PC-9 (cell line): ENCODE measurements at regions not wholly inside any gene's neighbourhood (a gene's known extent, or its start where the extent isn't known, plus 50 kb on each side); places are given as distances from the start of the nearest gene placed in this dataset.

ENCODE experiments used
- BruUV-seq: library from RNA; stranded (reverse); fragments of 400-500 nt; replicated peaks from 2 replicates; lab custom pipeline; 2021; lab: Mats Ljungman, UMichigan
- CTCF ChIA-PET: fragments of 300-600 bp; sonication (Branson Sonifier 250); formaldehyde crosslinking; loops from one replicate; lab custom pipeline; 2022; ENCODE audit warnings: antibody characterized with exemption; lab: Charles Lee
- POLR2A ChIA-PET: fragments of 300-600 bp; sonication (Branson Sonifier 250); formaldehyde crosslinking; loops from one replicate; lab custom pipeline; 2022; ENCODE audit warnings: antibody characterized with exemption; ENCODE audit not compliant: unreplicated experiment; lab: Charles Lee
- DNase-seq, 2 experiments: peaks; one replicate each; pipeline versions ENCODE4 v3.0.0 to v3.0.0-alpha.2; 2015 to 2022; ENCODE audit warnings: mixed read lengths in 1 of 2
- H2AFZ ChIP-seq: fragments of 200-600 bp; sonication (generic); 2 replicates; pipeline ENCODE4 v1.8.1; 2017; ENCODE audit warnings: antibody characterized with exemption
- H3F3A ChIP-seq: fragments of 200-600 bp; sonication (generic); 2 replicates; pipeline ENCODE4 v1.8.1; 2017; ENCODE audit warnings: antibody characterized with exemption, mild to moderate bottlenecking, low read depth; ENCODE audit not compliant: insufficient read depth
- H3K27ac ChIP-seq: fragments of 200-600 bp; sonication (generic); 2 replicates; pipeline ENCODE4 v1.6.1; 2016; ENCODE audit warnings: mixed run types
- H3K27me3 ChIP-seq: fragments of 200-600 bp; sonication (generic); 2 replicates; pipeline ENCODE4 v1.6.1; 2016; ENCODE audit warnings: low read depth, mixed run types; ENCODE audit not compliant: insufficient read depth
- H3K36me3 ChIP-seq: fragments of 200-600 bp; sonication (generic); 2 replicates; pipeline ENCODE4 v1.6.1; 2016; ENCODE audit warnings: low read depth, mixed run types
- H3K4me1 ChIP-seq: fragments of 200-600 bp; sonication (generic); replicated peaks from 2 replicates; pipeline ENCODE4 v1.6.1; 2016; ENCODE audit warnings: mixed run types; ENCODE audit not compliant: insufficient read depth
- H3K4me2 ChIP-seq: fragments of 200-600 bp; sonication (generic); 2 replicates; pipeline ENCODE4 v1.6.1; 2017; ENCODE audit warnings: mixed run types
- H3K4me3 ChIP-seq: fragments of 200-600 bp; sonication (generic); 2 replicates; pipeline ENCODE4 v1.6.1; 2016; ENCODE audit warnings: mixed run types
- H3K79me2 ChIP-seq: fragments of 200-600 bp; sonication (generic); 2 replicates; pipeline ENCODE4 v1.6.1; 2017; ENCODE audit warnings: low read depth, mixed run types
- H3K9me2 ChIP-seq: fragments of 200-600 bp; sonication (generic); 2 replicates; pipeline ENCODE4 v1.8.1; 2017; ENCODE audit warnings: mild to moderate bottlenecking; ENCODE audit not compliant: insufficient read depth
- H3K9me3 ChIP-seq: fragments of 200-600 bp; sonication (generic); 2 replicates; pipeline ENCODE4 v1.8.1; 2016; ENCODE audit warnings: low read depth; ENCODE audit not compliant: insufficient read depth
- H4K20me1 ChIP-seq: fragments of 200-600 bp; sonication (generic); 2 replicates; pipeline ENCODE4 v1.8.1; 2017; ENCODE audit not compliant: insufficient read depth
- EZH2 ChIP-seq: fragments of 200-600 bp; sonication (generic); IDR thresholded peaks from 2 replicates; pipeline ENCODE4 v1.8.0; 2017; ENCODE audit warnings: antibody characterized with exemption, low read depth
- intact Hi-C: fragments of 100-400 bp; cut with micrococcal nuclease; formaldehyde crosslinking; loops from one replicate; pipeline ENCODE4 v1.10.0; 2022; ENCODE audit not compliant: unreplicated experiment
- TF ChIP-seq, protein P1 (sequence below): fragments of 200-600 bp; sonication (generic); conservative IDR thresholded peaks from 2 replicates; pipeline ENCODE4 v1.6.1; 2017; ENCODE audit warnings: mixed run types, antibody characterized with exemption, mild to moderate bottlenecking, moderate library complexity

DNA sequence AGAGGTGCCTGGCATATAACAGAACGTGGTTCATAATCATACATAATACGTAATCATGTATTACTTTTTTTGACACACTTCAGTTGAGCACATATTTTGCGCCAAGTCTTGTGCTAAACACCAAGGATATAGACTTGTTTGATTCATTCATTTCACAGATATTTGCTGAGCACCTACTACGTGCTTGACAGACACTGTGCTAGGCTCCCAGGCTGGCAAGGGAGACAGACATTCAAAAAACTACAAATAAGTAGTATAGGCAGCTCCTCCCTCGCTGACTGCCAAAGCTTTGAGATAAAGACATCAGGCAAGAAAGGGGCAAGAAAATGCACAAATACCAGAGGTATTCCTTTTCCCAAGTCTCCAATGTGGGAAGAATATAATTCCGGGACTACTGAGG, 122.5 kb upstream of the CPEB4 start:
- H3K4me3 ChIP-seq, result no peak overlapping the region
- H3K79me2 ChIP-seq, result no peaks in the 10 kb centered on the region
- no peaks in the 10 kb centered on the region for H3K27me3 ChIP-seq
- no peaks in the 10 kb centered on the region for H3K9me3 ChIP-seq
- intact Hi-C loops, result loop anchor here (1.0 to 10.0 kb wide), 7 partner anchors 15 to 471 kb away; no protein-coding TSS in a partner anchor
- peak overlapping the region; percentile 39; the same call in 1 of the 2 replicates for H3K4me2 ChIP-seq
- no peaks in the 10 kb centered on the region for H3K9me2 ChIP-seq
- no peaks in the 10 kb centered on the region for H4K20me1 ChIP-seq
- peaks cover 46% of the 10 kb centered on the region for H3K4me1 ChIP-seq
- ChIA-PET POLR2A (no interaction called here), CTCF (no interaction called here)
- H3F3A ChIP-seq, result peaks cover 36% of the 10 kb centered on the region
- H3K27ac ChIP-seq, result peak overlapping the region; percentile 91
- BruUV-seq, result no TSS peak
- DNase-seq, result no peak
- H3K36me3 ChIP-seq, result no peaks in the 10 kb centered on the region
- no peak for TF ChIP-seq EZH2
- TF ChIP-seq, protein P1, sequence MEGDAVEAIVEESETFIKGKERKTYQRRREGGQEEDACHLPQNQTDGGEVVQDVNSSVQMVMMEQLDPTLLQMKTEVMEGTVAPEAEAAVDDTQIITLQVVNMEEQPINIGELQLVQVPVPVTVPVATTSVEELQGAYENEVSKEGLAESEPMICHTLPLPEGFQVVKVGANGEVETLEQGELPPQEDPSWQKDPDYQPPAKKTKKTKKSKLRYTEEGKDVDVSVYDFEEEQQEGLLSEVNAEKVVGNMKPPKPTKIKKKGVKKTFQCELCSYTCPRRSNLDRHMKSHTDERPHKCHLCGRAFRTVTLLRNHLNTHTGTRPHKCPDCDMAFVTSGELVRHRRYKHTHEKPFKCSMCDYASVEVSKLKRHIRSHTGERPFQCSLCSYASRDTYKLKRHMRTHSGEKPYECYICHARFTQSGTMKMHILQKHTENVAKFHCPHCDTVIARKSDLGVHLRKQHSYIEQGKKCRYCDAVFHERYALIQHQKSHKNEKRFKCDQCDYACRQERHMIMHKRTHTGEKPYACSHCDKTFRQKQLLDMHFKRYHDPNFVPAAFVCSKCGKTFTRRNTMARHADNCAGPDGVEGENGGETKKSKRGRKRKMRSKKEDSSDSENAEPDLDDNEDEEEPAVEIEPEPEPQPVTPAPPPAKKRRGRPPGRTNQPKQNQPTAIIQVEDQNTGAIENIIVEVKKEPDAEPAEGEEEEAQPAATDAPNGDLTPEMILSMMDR, result no peak
- H2AFZ ChIP-seq, result no peak overlapping the region

DNA sequence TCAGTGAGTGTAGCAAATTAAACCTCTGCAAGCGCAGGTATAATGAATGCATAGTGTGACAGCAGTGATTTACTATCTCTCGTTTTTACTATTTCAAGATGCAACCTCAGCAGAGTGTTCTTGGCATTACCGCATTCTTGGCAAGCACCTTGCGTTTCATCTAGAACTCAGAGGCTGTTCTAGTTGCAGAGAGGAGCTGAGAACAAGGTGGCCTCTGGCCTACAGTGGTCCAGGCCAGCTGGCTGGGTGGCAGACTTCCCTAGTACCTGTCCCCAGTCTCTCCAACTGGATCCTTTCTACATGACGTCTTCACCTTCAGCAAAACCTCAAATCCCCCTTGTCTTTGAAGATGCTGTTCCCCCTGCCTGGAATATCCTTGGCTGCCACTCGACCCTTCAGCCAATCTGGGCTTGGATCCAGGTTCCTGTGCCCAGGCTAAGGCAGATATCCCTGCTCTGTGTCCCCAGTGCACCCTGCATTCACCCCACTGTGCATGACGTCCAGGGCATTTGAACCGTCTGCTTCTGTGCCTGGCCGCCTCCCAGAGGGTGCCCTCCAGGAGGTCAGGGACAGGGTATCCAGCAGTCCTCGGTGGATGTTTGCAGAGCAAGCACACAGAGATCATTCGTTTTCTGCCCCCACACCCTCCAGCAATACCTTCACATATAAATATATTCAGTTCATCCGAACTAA, 120.4 kb upstream of the CPEB4 start:
- ChIA-PET CTCF (no interaction called here), POLR2A (no interaction called here)
- no peaks in the 10 kb centered on the region for H3K79me2 ChIP-seq
- H3K27me3 ChIP-seq, result no peaks in the 10 kb centered on the region
- no peaks in the 10 kb centered on the region for H3K36me3 ChIP-seq
- H3K4me2 ChIP-seq, result no peak overlapping the region
- H3K9me2 ChIP-seq, result no peaks in the 10 kb centered on the region
- BruUV-seq, result no TSS peak
- H4K20me1 ChIP-seq, result no peaks in the 10 kb centered on the region
- peaks cover 38% of the 10 kb centered on the region for H3K4me1 ChIP-seq
- intact Hi-C loops, result loop anchor here (2.0 to 10.0 kb wide), 2 partner anchors 13 to 473 kb away; no protein-coding TSS in a partner anchor
- H3F3A ChIP-seq, result peaks cover 36% of the 10 kb centered on the region
- TF ChIP-seq, protein P1, result no peak
- no peak for TF ChIP-seq EZH2
- no peaks in the 10 kb centered on the region for H3K9me3 ChIP-seq
- H3K4me3 ChIP-seq, result no peak overlapping the region
- no peak overlapping the region for H3K27ac ChIP-seq
- DNase-seq, result no peak
- no peak overlapping the region for H2AFZ ChIP-seq

DNA sequence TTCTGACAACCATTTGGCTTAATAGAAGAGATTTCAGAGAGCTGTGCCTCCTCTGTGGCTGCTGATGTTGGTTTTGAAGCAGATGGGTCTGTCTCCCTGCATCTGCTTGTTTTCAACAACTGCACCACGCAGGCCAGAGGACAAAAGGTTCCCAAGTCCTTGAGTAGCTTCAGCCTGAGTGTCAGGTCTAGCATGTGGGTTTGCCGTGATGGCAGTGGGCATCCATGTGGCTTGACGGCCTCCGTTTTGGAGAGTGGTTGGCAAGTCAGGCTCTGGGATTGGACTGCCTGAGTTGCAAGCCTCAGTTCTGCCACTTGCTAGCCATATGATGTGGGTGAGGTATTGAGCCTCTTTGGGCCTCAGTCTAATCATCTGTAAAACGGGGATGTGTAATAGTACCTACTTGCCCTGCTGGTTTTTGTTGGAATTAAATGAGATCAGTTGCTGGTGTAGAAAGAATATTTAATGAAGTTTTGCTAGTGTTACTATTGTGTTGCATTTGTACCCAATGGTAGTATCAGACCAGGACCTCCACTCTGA, 119.8 kb upstream of the CPEB4 start:
- POLR2A ChIA-PET, result no interaction called here
- Histone ChIP-seq H3K9me2 (no peaks in the 10 kb centered on the region), H3K36me3 (no peaks in the 10 kb centered on the region), H3F3A (peaks cover 33% of the 10 kb centered on the region), H2AFZ (no peak overlapping the region), H3K27ac (no peak overlapping the region), H3K4me1 (peaks cover 32% of the 10 kb centered on the region), H3K9me3 (no peaks in the 10 kb centered on the region), H3K4me3 (no peak overlapping the region), H3K27me3 (no peaks in the 10 kb centered on the region), H3K79me2 (no peaks in the 10 kb centered on the region), H4K20me1 (no peaks in the 10 kb centered on the region), H3K4me2 (no peak overlapping the region)
- no peak for DNase-seq
- intact Hi-C loops, result loop anchor here (10.0 kb wide), 1 partner anchor 474 kb away; no protein-coding TSS in a partner anchor
- TF ChIP-seq, protein P1, result no peak
- no peak for TF ChIP-seq EZH2
- CTCF ChIA-PET, result no interaction called here
- no TSS peak for BruUV-seq
